Smooth muscle cell (in vitro differentiated cells): ENCODE measurements at regions not wholly inside any gene's neighbourhood (a gene's known extent, or its start where the extent isn't known, plus 50 kb on each side); places are given as distances from the start of the nearest gene placed in this dataset.

ENCODE experiments used
- DNase-seq: peaks from one replicate; lab custom pipeline; 2025; ENCODE audit not compliant: unreplicated experiment; lab: John Stamatoyannopoulos, UW
- H2AFZ ChIP-seq: fragments of 200-600 bp; sonication (generic); 2 replicates; pipeline ENCODE4 v1.6.0; 2016; ENCODE audit warnings: antibody characterized with exemption, low read depth, mild to moderate bottlenecking
- H3F3A ChIP-seq: fragments of 200-600 bp; sonication (generic); 2 replicates; pipeline ENCODE4 v1.6.0; 2017; ENCODE audit warnings: antibody characterized with exemption, low read depth
- H3K27ac ChIP-seq: fragments of 200-600 bp; sonication (generic); 2 replicates; pipeline ENCODE4 v1.5.1; 2016; ENCODE audit warnings: low read depth, mild to moderate bottlenecking
- H3K27me3 ChIP-seq: fragments of 200-600 bp; sonication (generic); 2 replicates; pipeline ENCODE4 v1.6.1; 2016; ENCODE audit warnings: low read depth, mild to moderate bottlenecking
- H3K36me3 ChIP-seq: fragments of 200-600 bp; sonication (generic); 2 replicates; pipeline ENCODE4 v1.5.1; 2016; ENCODE audit warnings: low read depth
- H3K4me1 ChIP-seq: fragments of 200-600 bp; sonication (generic); 2 replicates; pipeline ENCODE4 v1.5.1; 2016; ENCODE audit warnings: low read depth
- H3K4me2 ChIP-seq: fragments of 200-600 bp; sonication (generic); 2 replicates; pipeline ENCODE4 v1.6.0; 2016; ENCODE audit warnings: mild to moderate bottlenecking
- H3K4me3 ChIP-seq: fragments of 200-600 bp; sonication (generic); 2 replicates; pipeline ENCODE4 v1.5.1; 2016; ENCODE audit warnings: mild to moderate bottlenecking
- H3K79me2 ChIP-seq: fragments of 200-600 bp; sonication (generic); 2 replicates; pipeline ENCODE4 v1.6.0; 2016; ENCODE audit warnings: low read depth, mild to moderate bottlenecking
- H3K9ac ChIP-seq: fragments of 200-600 bp; sonication (generic); 2 replicates; pipeline ENCODE4 v1.6.0; 2016; ENCODE audit warnings: low read depth
- H3K9me3 ChIP-seq: fragments of 200-600 bp; sonication (generic); replicated peaks from 2 replicates; pipeline ENCODE4 v1.5.1; 2016; ENCODE audit warnings: low read depth
- H4K20me1 ChIP-seq: fragments of 200-600 bp; sonication (generic); 2 replicates; pipeline ENCODE4 v1.6.0; 2016; ENCODE audit warnings: low read depth
- CTCF ChIP-seq: fragments of 200-600 bp; sonication (generic); IDR thresholded peaks from 2 replicates; pipeline ENCODE4 v1.5.1; 2017; ENCODE audit warnings: borderline replicate concordance, mild to moderate bottlenecking, antibody characterized with exemption; ENCODE audit not compliant: insufficient read depth, poor library complexity, severe bottlenecking
- WGBS: methylation state at CpG from one replicate; pipeline ENCODE4 v1.1.7; 2016; ENCODE audit warnings: low lambda C conversion rate; 5-methylcytosine and 5-hydroxymethylcytosine counted together

GRCh38 chr12:84779169-84779568 lies 133.4 kb downstream of the SLC6A15 start:
- no peaks in the 10 kb centered on the region for H3K9me3 ChIP-seq
- no peak overlapping the region for H3K27ac ChIP-seq
- no peaks in the 10 kb centered on the region for H3K36me3 ChIP-seq
- H3F3A ChIP-seq = no peaks in the 10 kb centered on the region
- no peaks in the 10 kb centered on the region for H3K27me3 ChIP-seq
- no peaks in the 10 kb centered on the region for H3K79me2 ChIP-seq
- DNase-seq = no peak
- H4K20me1 ChIP-seq = no peaks in the 10 kb centered on the region
- H3K4me1 ChIP-seq = no peaks in the 10 kb centered on the region
- WGBS = 32% methylated on average over 5 of the region's 5 CpGs
- peak overlapping the region; percentile 61 for H2AFZ ChIP-seq
- no peak for TF ChIP-seq CTCF
- H3K9ac ChIP-seq = no peak overlapping the region
- H3K4me2 ChIP-seq = no peak overlapping the region
- H3K4me3 ChIP-seq = no peak overlapping the region

DNA sequence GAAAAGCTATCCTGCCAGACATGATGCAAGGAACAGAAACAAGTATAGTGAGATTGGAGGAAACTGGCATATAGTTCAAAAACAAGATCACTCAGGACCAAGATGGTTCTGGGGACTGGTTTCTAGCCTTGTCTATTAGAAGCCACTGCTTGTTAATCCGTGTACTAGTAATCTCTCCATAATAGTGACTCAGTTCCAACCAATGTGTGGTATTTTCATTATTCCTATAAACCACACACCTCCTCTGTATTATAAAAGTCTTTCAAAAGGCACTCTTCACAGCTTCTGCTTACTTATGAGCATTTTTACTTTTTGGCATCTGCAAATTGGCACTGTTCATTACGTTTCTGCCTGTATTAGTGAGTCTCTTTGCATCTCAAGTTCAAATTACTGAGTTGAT lies 140.3 kb downstream of the SLC6A15 start:
- 42% methylated on average over 2 of the region's 2 CpGs for WGBS

GRCh38 chr12:84767079-84767478 lies 145.5 kb downstream of the SLC6A15 start:
- Histone ChIP-seq H3K4me2 (peak overlapping the region; percentile 22), H3K79me2 (no peaks in the 10 kb centered on the region), H2AFZ (no peak overlapping the region), H3K4me1 (no peaks in the 10 kb centered on the region), H3K4me3 (no peak overlapping the region), H3F3A (no peaks in the 10 kb centered on the region), H3K27ac (no peak overlapping the region), H3K9me3 (no peaks in the 10 kb centered on the region), H3K27me3 (no peaks in the 10 kb centered on the region), H4K20me1 (no peaks in the 10 kb centered on the region), H3K9ac (no peak overlapping the region), H3K36me3 (no peaks in the 10 kb centered on the region)
- DNase-seq = no peak
- TF ChIP-seq CTCF = no peak
- 40% methylated on average over 1 of the region's 1 CpG for WGBS

More for the DNA sequence above, 140.3 kb downstream of the SLC6A15 start:
- Histone ChIP-seq H3F3A (no peaks in the 10 kb centered on the region), H2AFZ (peak overlapping the region; percentile 27), H3K9ac (no peak overlapping the region), H3K27ac (no peak overlapping the region), H3K4me3 (no peak overlapping the region), H3K4me1 (no peaks in the 10 kb centered on the region), H3K9me3 (no peaks in the 10 kb centered on the region), H3K36me3 (no peaks in the 10 kb centered on the region), H3K79me2 (no peaks in the 10 kb centered on the region), H4K20me1 (no peaks in the 10 kb centered on the region), H3K4me2 (no peak overlapping the region), H3K27me3 (no peaks in the 10 kb centered on the region)
- DNase-seq = no peak
- no peak for TF ChIP-seq CTCF

- H3K79me2 ChIP-seq = no peaks in the 10 kb centered on the region
- no peak overlapping the region for H3K27ac ChIP-seq
- TF ChIP-seq CTCF = no peak
- H3K4me3 ChIP-seq = no peak overlapping the region
- H3K9ac ChIP-seq = no peak overlapping the region
- no peak overlapping the region for H2AFZ ChIP-seq
- H4K20me1 ChIP-seq = no peaks in the 10 kb centered on the region
- no peak overlapping the region for H3K4me2 ChIP-seq
- no peaks in the 10 kb centered on the region for H3K9me3 ChIP-seq
- H3F3A ChIP-seq = no peaks in the 10 kb centered on the region
- DNase-seq = no peak
- H3K36me3 ChIP-seq = no peaks in the 10 kb centered on the region
- H3K27me3 ChIP-seq = no peaks in the 10 kb centered on the region
- no peaks in the 10 kb centered on the region for H3K4me1 ChIP-seq
Measured at GRCh38 chr12:84766375-84766774, 146.2 kb downstream of the SLC6A15 start.
